NCI-H146 treated with DMSO at 0.1 percent for 48 hours (cell line): ENCODE measurements at regions not wholly inside any gene's neighbourhood (a gene's known extent, or its start where the extent isn't known, plus 50 kb on each side); places are given as distances from the start of the nearest gene placed in this dataset.
A peak's percentile ranks its signal among the peaks of the same experiment; 100 is the strongest.

ENCODE experiments used
- DNase-seq: peaks from one replicate; lab custom pipeline; 2025; ENCODE audit not compliant: unreplicated experiment; lab: John Stamatoyannopoulos, UW

DNA sequence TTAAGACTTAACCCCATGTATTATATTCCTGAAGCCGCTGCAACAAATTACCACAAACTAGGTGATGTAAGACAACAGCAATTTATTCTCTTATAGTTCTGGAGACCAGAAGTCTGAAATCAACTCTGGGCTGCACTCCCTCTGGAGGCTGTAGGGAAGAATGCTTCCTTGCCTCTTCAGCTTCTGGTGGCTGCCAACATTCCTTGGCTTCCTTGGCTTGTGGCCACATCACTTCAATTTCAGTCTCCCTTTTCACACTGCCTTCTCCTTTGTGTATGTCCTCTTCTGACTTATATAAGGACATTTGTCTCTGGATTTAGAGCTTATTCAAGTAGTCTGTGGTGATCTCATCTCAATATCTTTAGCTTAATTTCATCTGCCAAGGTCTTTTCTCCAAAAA is 141.6 kb downstream of the DHX35 start:
- no peak for DNase-seq

GRCh38 chr20:39103305-39103704 is 141.2 kb downstream of the DHX35 start:
- no peak for DNase-seq

GRCh38 chr20:39101895-39102294 is 139.8 kb downstream of the DHX35 start:
- no peak for DNase-seq

DNA sequence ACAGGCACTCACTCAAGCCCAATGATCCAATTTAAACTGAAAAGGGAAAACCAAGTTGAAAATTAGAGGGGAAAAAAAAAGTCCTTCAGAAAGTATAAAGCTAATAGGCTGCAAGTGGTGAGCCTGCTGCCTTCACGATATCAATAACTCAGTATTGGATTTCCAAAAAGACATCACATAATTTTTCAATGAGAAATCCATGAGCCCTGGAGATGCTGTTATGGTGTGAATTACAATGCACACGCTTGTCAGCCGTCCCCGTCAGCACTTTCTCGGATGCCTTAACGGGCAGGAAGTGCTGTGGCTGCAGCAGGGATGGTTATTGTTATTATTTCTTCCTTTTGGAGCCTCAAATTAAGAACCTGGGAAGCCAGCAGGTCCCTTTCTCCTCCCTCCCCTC is 138.5 kb downstream of the DHX35 start:
- no peak for DNase-seq

DNA sequence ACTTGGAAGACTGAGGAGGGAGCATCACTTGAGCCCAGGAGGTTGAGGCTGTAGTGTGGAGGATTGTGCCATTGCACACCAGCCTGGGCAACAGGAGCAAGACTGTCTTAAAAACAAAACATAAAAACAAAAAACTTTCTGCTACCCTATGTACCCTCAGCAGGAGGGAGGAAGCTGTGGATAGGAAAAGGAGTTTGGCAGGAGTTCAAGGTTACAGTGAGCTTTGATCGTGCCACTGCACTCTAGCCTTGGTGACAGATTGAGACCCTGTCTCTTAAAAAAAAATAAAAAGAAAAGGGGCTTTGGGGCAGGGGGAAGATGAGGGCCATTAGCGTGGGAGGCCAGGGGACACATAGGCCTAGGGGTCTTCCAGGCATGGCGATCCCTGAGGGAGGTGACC is 135.7 kb downstream of the DHX35 start:
- DNase-seq = no peak

DNA sequence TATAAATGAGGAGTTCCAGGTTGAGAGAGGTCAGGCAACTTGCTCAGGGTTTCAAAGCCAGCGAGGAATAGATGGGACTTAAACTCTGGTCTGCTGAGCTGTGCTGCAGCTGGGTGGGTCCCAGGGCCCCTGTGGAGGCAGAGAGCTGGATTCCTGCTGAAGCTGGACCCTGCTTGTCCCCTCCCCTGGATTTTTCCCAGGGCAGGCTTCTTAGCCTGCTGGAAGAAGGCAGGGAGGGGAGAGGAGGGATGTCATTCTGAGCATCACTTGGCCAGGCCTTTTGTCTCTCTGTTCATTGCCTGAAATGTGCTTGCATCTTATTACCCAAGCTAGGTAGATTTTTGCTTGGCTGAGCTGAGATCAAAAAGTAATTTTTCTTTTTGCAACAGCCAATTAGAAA is 133.7 kb downstream of the DHX35 start:
- no peak for DNase-seq

GRCh38 chr20:39094391-39094790 is 132.2 kb downstream of the DHX35 start:
- DNase-seq = no peak

DNA sequence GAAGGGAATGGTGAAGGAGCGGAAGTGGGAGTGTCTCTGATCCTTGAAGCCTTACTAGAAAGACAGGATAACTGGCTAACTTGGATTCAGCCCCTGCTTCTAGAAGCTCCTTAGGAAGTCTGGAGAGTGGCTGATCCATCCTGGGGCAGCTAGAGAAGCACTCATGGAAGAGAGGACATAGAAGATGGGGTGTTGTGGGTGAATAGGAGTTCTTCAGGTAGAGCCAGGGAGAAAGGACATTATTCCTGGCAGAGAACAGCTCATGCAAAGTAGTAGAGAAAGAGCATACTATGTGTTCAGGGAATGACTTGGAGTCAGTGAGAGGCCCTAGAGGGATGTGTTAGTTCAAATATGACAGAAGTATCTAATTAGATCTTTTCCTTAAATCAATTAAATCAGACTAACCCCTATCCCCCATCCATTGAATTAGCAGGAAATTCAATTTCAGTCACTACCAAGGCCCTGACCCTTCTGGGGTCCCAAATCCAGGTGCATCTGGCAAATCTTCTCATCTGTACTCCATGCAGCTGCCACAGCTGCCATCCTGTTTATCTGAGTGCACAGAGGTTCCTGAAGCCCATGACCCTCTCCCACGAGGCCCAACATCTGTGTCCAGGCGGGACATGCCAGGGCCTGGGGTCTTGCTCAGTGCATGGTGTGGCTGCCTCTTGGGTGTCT is 130.7 kb downstream of the DHX35 start:
- no peak for DNase-seq

DNA sequence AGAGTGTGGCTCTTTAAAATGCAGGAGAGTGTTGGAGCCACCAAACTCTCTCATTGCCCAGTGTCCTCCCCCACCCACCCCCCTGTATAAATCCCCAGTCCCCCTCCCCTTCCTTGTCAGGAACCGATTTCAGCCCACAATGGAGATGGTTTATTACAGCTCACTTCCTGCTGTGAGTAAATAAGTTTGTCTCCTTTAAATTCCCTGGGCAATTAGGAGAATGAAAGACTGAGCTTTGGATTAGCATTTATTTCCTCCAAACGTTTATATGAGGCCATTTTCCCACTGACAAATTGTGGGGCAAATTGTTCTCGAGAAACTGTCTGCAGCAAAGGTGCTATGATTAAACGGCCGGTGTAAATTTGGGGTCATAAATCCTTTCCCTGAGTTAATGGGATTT is 128.8 kb downstream of the DHX35 start:
- peak; percentile 81 for DNase-seq

- DNase-seq = no peak
Measured at GRCh38 chr20:39089797-39090196, 127.7 kb downstream of the DHX35 start.
